ENCODE measurements at regions not wholly inside any gene's neighbourhood (a gene's known extent, or its start where the extent isn't known, plus 50 kb on each side); places are given as distances from the start of the nearest gene placed in this dataset.

GRCh38 chr2:238994432-238994831 lies 146.5 kb downstream of the TWIST2 start:
- no peak for TF ChIP-seq CTCF (IDR thresholded peaks at IDR 0.05; ENCODE audit: low read depth, low read length, missing control alignments)
- in situ Hi-C loops (cut with HindIII; ENCODE audit: low pct_ligation_motif_present, low sequenced_read_pairs) = no loop called here
- no peak overlapping the region for H3K4me3 ChIP-seq (ENCODE audit: low read depth, low read length)
- H3K36me3 ChIP-seq (replicated peaks) = no peaks in the 10 kb centered on the region
- H3K27me3 ChIP-seq (replicated peaks) = no peaks in the 10 kb centered on the region
- no peak overlapping the region for H3K27ac ChIP-seq
- no peak for DNase-seq

GRCh38 chr2:238994876-238995275 lies 147.0 kb downstream of the TWIST2 start:
- Histone ChIP-seq H3K27me3 (replicated peaks) (no peaks in the 10 kb centered on the region), H3K4me3 (ENCODE audit: low read depth, low read length) (no peak overlapping the region), H3K36me3 (replicated peaks) (no peaks in the 10 kb centered on the region), H3K27ac (no peak overlapping the region)
- no peak for TF ChIP-seq CTCF (IDR thresholded peaks at IDR 0.05; ENCODE audit: low read depth, low read length, missing control alignments)
- in situ Hi-C loops (cut with HindIII; ENCODE audit: low pct_ligation_motif_present, low sequenced_read_pairs) = no loop called here
- no peak for DNase-seq

- H3K27me3 ChIP-seq (replicated peaks) = no peaks in the 10 kb centered on the region
- no peak for DNase-seq
- H3K36me3 ChIP-seq (replicated peaks) = no peaks in the 10 kb centered on the region
- no peak overlapping the region for H3K27ac ChIP-seq
- H3K4me3 ChIP-seq (ENCODE audit: low read depth, low read length) = no peak overlapping the region
- in situ Hi-C loops (cut with HindIII; ENCODE audit: low pct_ligation_motif_present, low sequenced_read_pairs) = no loop called here
- TF ChIP-seq CTCF (IDR thresholded peaks at IDR 0.05; ENCODE audit: low read depth, low read length, missing control alignments) = no peak
These were observed 147.7 kb downstream of the TWIST2 start for GRCh38 chr2:238995634-238996033.

- in situ Hi-C loops (cut with HindIII; ENCODE audit: low pct_ligation_motif_present, low sequenced_read_pairs) = no loop called here
- Histone ChIP-seq H3K27me3 (replicated peaks) (no peaks in the 10 kb centered on the region), H3K36me3 (replicated peaks) (no peaks in the 10 kb centered on the region), H3K27ac (no peak overlapping the region), H3K4me3 (ENCODE audit: low read depth, low read length) (no peak overlapping the region)
- no peak for TF ChIP-seq CTCF (IDR thresholded peaks at IDR 0.05; ENCODE audit: low read depth, low read length, missing control alignments)
- DNase-seq = no peak
These were observed 148.6 kb downstream of the TWIST2 start for GRCh38 chr2:238996331-238997136.

GRCh38 chr2:238997137-238997390 lies 149.2 kb downstream of the TWIST2 start:
- no peak overlapping the region for H3K27ac ChIP-seq
- in situ Hi-C loops (cut with HindIII; ENCODE audit: low pct_ligation_motif_present, low sequenced_read_pairs) = no loop called here
- no peak for DNase-seq
- H3K4me3 ChIP-seq (ENCODE audit: low read depth, low read length) = no peak overlapping the region
- H3K36me3 ChIP-seq (replicated peaks) = no peaks in the 10 kb centered on the region
- no peak for TF ChIP-seq CTCF (IDR thresholded peaks at IDR 0.05; ENCODE audit: low read depth, low read length, missing control alignments)
- H3K27me3 ChIP-seq (replicated peaks) = no peaks in the 10 kb centered on the region

- H3K4me3 ChIP-seq (ENCODE audit: low read depth, low read length) = no peak overlapping the region
- in situ Hi-C loops (cut with HindIII; ENCODE audit: low pct_ligation_motif_present, low sequenced_read_pairs) = no loop called here
- no peak overlapping the region for H3K27ac ChIP-seq
- DNase-seq = no peak
- TF ChIP-seq CTCF (IDR thresholded peaks at IDR 0.05; ENCODE audit: low read depth, low read length, missing control alignments) = no peak
- no peaks in the 10 kb centered on the region for H3K36me3 ChIP-seq (replicated peaks)
- H3K27me3 ChIP-seq (replicated peaks) = no peaks in the 10 kb centered on the region
These were observed 149.8 kb downstream of the TWIST2 start for GRCh38 chr2:238997684-238998083.
